SHP77 treated with DMSO at 0.1 percent for 48 hours (cell line): ENCODE measurements at regions not wholly inside any gene's neighbourhood (a gene's known extent, or its start where the extent isn't known, plus 50 kb on each side); places are given as distances from the start of the nearest gene placed in this dataset.
A peak's percentile ranks its signal among the peaks of the same experiment; 100 is the strongest.

ENCODE experiments used
- DNase-seq: peaks from one replicate; lab custom pipeline; 2025; lab: John Stamatoyannopoulos, UW

GRCh38 chr12:102781117-102781516 lies 135.9 kb downstream of the PAH start:
- DNase-seq, result no peak

GRCh38 chr12:102776041-102776440 lies 141.0 kb downstream of the PAH start:
- no peak for DNase-seq

- peak; percentile 12 for DNase-seq
Observed at GRCh38 chr12:102769323-102769916, 147.6 kb downstream of the PAH start.

- DNase-seq, result no peak
Observed at GRCh38 chr12:102766961-102767360, 150.1 kb downstream of the PAH start.

- DNase-seq, result no peak
Observed at GRCh38 chr12:102765736-102766135, 151.3 kb downstream of the PAH start.

- DNase-seq, result no peak
Observed at GRCh38 chr12:102763471-102763870, 153.6 kb downstream of the PAH start.

GRCh38 chr12:102763061-102763460 lies 154.0 kb downstream of the PAH start:
- no peak for DNase-seq

GRCh38 chr12:102760322-102760721 lies 156.7 kb downstream of the PAH start:
- no peak for DNase-seq

- DNase-seq, result no peak
Observed at GRCh38 chr12:102759466-102759865, 157.6 kb downstream of the PAH start.

GRCh38 chr12:102757882-102758226 lies 159.2 kb downstream of the PAH start:
- DNase-seq, result no peak

- no peak for DNase-seq
Observed at GRCh38 chr12:102757154-102757881, 159.7 kb downstream of the PAH start.

GRCh38 chr12:102756530-102756929 lies 160.5 kb downstream of the PAH start:
- no peak for DNase-seq

- DNase-seq, result no peak
Observed at GRCh38 chr12:102755266-102755665, 161.8 kb downstream of the PAH start.

- no peak for DNase-seq
Observed at GRCh38 chr12:102753802-102754201, 163.2 kb downstream of the PAH start.

- no peak for DNase-seq
Observed at GRCh38 chr12:102748704-102749103, 168.3 kb downstream of the PAH start.

- no peak for DNase-seq
Observed at GRCh38 chr12:102746963-102747362, 170.1 kb downstream of the PAH start.

- DNase-seq, result no peak
Observed at GRCh38 chr12:102745971-102746600, 171.0 kb downstream of the PAH start.

- DNase-seq, result no peak
Observed at GRCh38 chr12:102741196-102741595, 175.8 kb downstream of the PAH start.

- no peak for DNase-seq
Observed at GRCh38 chr12:102740141-102740955, 176.7 kb downstream of the PAH start.

- no peak for DNase-seq
Observed at GRCh38 chr12:102736328-102736727, 180.7 kb downstream of the PAH start.

GRCh38 chr12:102735104-102735503 lies 181.9 kb downstream of the PAH start:
- DNase-seq, result no peak

- no peak for DNase-seq
Observed at GRCh38 chr12:102730996-102731395, 186.0 kb downstream of the PAH start.
